Posterior cingulate gyrus (tissue), 11 donors: ENCODE measurements at regions not wholly inside any gene's neighbourhood (a gene's known extent, or its start where the extent isn't known, plus 50 kb on each side); places are given as distances from the start of the nearest gene placed in this dataset.

ENCODE experiments used
- DNase-seq, 10 donors: peaks; one replicate each; pipeline versions ENCODE4 v3.0.0 to v3.0.0-alpha.2; 2020 to 2021; ENCODE audit warnings: mixed read lengths in 3 of 10
- intact Hi-C: fragments of 100-400 bp; cut with DNase I; formaldehyde crosslinking; loops from one replicate; pipeline ENCODE4 v1.15.1; 2023

GRCh38 chr7:25886387-25887240, 265.4 kb upstream of the NFE2L3 start:
- no peak for DNase-seq
- intact Hi-C loops: no loop called here

DNA sequence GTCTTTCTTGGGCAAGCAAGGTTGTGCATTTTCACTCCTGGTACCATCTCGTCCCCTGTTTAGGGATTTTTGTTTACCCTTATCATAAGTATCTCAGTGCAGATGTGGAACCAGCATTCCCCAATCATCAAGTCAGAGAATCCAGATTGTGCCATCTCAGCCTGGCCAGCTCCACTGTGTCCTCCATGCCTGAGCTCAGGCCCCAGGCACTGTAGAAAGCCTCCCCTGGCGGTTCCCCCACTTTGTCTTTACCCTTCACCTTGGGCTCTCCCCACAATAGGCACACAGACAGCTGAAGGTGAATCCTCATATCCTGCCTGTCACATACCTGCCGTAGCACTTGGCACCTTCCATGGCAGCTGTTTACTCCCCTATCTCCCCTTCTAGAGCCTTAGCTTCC, 264.7 kb upstream of the NFE2L3 start:
- intact Hi-C loops: no loop called here
- DNase-seq: no peak

- intact Hi-C loops: no loop called here
- no peak for DNase-seq
Observed at GRCh38 chr7:25887795-25888559, 264.0 kb upstream of the NFE2L3 start.

DNA sequence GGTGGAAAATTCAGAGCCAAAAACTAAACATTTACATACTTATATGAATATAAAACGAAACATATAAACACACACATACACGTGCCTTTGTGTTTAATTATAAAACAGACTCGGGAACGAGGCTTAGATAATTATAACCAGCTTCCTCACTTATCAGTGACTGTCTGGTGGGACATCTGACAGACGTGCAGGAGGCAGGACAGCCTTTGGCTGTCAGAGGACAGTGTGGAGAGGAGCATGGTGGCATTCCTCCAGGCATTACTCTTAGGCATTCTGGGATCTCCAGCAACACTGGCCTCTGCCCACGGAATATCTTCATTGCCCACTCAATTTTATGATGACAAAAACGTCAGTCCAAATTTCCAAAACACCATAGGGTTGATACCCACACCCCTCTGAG, 262.2 kb upstream of the NFE2L3 start:
- intact Hi-C loops: loop anchor here (5.0 to 10.0 kb wide), 4 partner anchors 173 to 1275 kb away; partner anchors contain the start of genes CBX3, HNRNPA2B1 and HOXA9
- DNase-seq: no peak

DNA sequence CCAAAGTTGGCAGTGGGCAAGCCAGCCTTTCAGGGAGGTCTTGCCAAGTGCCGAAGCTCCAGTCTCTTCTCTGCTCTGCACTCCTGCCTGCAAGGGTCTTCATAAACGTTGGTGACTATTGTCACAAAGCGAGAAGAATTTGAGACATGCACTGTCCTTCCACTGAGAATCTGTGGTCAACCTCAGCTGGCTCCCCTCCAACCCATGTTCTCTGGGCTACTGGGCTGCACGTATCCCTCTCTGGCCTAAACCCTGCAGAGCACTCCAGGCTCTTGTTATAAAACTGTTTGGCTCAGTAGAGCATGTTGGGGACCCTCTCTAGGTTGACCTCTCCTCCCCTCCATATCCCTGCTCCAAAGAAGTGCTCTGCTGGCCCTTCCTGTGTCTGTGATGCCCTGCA, 260.4 kb upstream of the NFE2L3 start:
- DNase-seq: no peak

DNA sequence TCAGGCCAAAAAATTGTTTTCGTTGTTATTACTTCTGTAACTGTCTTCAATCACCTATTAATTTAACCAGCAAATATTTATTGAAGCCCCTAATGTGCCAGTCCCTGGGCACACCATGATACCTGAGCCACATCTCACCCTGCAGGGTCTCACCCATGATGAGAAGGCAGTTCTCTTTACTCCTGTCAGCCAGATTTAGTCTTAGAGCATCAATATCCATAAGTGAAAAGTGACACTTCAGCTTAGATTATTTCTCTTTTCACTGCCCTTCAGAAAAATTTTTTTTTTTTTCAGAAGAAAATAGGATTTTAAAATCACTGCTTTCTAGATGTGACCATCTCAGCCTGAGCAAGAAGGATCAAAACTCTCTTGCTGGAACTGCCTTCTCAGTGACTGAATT, 258.6 kb upstream of the NFE2L3 start:
- intact Hi-C loops: loop anchor here (5.0 to 10.0 kb wide), 4 partner anchors 169 to 1271 kb away; partner anchors contain the start of genes CBX3, HNRNPA2B1 and HOXA9
- no peak for DNase-seq

More for the DNA sequence above, 260.4 kb upstream of the NFE2L3 start:
- intact Hi-C loops: loop anchor here (5.0 to 10.0 kb wide), 4 partner anchors 171 to 1273 kb away; partner anchors contain the start of genes CBX3, HNRNPA2B1 and HOXA9

DNA sequence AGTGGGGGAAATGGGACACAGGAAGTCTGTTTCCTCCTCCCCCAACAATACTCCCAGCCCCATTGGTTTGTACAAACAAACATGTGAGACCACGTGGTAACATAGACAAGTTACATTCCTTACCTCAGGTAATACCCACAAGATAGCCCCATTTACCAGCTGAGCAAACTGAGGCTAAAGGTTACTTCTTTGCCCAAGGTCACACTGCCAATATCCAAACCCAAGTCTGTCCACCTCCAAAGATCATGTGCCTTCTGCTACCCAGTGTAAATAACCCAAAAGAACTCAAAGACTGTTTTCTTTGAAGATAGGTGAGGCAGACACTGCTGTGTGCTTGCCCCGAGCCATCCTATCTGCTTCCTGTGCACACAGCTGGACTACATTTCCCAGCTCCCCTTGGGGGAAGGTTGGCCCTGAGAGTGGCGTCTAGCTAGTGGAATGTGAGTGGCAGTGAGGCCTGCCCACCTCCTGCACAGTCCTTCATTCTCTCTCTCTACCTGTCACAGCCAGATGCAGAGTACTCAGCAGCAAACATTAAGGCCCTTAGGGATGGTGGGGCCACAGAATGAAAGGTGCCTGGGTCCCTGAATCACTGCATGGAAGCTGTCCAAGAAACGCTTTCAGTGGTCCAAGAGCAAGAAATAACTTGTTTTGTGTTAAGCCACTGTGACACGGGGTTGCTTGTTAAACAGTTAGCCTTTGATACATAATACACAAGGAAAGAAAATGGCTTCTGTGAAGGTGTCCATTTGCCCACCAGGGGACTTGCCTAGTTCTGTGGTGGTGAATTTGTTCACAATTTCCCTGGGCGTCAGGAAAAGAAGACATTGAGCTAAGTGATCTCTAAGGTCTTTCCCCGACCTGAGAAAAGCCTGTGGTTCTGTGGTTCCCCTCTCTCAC, 257.7 kb upstream of the NFE2L3 start:
- intact Hi-C loops: loop anchor here (5.0 to 10.0 kb wide), 4 partner anchors 168 to 1271 kb away; partner anchors contain the start of genes CBX3, HNRNPA2B1 and HOXA9
- peak in 4 of 10 donors; percentile 27 to 87 (median 59) for DNase-seq

GRCh38 chr7:25894902-25895791, 256.9 kb upstream of the NFE2L3 start:
- intact Hi-C loops: loop anchor here (5.0 to 10.0 kb wide), 5 partner anchors 167 to 1270 kb away; partner anchors contain the start of genes CBX3, HNRNPA2B1 and HOXA9
- DNase-seq: peak; percentile 38 to 93 (median 68)

DNA sequence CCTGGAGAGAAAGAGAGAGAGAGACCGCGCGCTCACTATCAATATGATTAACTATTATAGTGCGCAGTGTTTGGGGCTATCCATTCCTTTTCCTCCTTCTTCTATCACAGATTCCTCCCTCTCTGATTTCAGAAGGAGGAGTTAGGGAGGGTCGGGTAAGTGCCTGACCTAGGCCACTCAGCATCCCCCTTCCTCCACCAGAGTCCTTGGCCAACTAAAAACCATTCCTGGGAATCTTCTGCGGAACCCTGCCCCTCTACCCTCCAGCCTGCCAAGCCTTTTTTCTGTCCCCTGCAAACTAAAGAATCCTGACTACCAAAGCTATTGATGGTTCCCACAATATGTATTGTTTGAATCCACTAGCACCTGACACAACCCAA, 256.2 kb upstream of the NFE2L3 start:
- DNase-seq: no peak
- intact Hi-C loops: loop anchor here (5.0 to 10.0 kb wide), 2 partner anchors 787 to 1269 kb away; partner anchors contain the start of gene HOXA9

DNA sequence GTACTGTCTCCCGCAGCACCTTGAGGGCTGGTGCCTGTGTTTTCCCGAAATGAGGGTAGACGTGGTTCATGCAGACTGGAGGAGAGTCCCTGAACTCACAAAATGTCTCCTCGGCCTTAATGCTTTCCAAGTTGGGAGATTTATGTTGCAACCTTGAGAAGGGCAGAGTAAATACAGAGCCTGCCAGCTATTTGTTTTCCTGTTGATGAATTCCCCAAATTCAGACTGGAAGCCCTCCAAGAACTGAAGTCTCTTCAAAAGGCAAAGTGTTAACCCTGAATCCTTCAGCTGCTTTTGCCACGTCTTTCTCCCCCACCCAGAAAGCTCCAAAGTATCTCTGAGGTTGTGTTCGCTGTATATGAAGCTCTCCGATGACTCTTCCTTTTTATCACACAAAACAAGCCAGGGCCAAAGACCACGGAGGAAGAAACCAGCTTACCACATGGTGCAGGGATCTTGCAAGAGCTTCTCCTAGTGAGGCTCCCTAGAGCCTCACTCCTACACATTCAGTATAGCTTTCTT, 254.7 kb upstream of the NFE2L3 start:
- intact Hi-C loops: loop anchor here (5.0 to 10.0 kb wide), 2 partner anchors 785 to 1267 kb away; partner anchors contain the start of gene HOXA9
- no peak for DNase-seq

GRCh38 chr7:25900245-25900644, 251.8 kb upstream of the NFE2L3 start:
- no peak for DNase-seq
- intact Hi-C loops: no loop called here

DNA sequence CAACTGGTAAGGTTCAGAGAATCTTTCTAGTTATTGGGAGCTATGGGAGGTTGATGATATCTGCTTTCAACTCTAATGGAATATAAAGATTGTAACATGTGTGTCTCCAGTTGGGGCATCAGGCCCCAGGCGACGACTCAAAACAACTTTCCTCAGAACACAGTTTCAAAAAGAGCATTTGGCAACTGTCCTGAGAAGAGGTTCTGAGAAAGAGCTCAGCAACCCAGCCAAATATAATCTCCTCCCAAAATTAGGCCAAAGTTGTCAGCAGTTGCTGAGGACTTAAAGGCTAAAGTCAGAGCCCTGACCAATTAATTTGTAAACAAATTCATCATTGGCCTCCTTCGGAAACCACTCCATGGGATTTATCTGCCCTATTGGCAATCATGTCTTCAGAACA, 251.1 kb upstream of the NFE2L3 start:
- intact Hi-C loops: no loop called here
- DNase-seq: no peak

GRCh38 chr7:25901658-25902057, 250.3 kb upstream of the NFE2L3 start:
- DNase-seq: no peak
- intact Hi-C loops: no loop called here

- intact Hi-C loops: no loop called here
- no peak for DNase-seq
Observed at GRCh38 chr7:25906003-25906402, 246.0 kb upstream of the NFE2L3 start.

DNA sequence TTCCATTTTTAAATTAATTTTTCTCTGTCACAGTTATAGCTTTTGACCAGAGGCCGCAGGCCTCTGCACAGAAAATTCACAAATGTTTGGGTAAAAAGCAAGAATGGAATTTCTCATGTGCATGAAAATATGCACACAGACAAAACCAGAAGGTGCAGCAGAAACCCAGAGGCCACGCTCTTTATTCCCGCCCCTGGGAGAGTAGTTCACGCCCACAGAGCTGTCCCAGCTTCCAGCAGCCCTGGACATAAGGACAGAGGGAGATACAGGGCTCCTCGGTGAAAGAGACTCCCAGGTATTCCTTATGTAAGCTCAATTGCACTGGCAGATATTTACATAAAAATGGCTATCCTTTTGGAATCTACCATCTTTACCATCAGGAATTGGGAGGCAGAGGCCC, 245.2 kb upstream of the NFE2L3 start:
- DNase-seq: peak in 1 of 10 donors; percentile 11
- intact Hi-C loops: no loop called here

- intact Hi-C loops: no loop called here
Observed at GRCh38 chr7:25907214-25907613, 244.8 kb upstream of the NFE2L3 start.

DNA sequence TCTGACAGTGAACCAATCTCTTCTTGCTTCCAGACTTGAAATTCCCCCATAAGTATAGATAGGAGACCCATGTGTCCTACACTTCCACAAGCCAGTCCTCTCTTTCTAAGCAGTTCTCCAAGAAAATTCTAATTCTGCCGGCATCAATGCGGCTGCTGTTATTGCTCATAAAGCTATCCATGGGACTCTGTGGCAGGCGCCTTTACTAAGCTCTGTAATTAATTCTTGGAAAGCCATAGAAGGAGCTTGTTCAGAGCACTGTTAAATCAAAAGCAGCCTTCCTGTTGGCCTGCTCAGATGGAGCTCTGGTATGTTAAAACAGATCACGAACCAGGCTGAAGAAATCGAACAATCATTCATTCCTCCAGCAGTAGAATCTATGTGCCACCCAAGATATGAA, 244.3 kb upstream of the NFE2L3 start:
- DNase-seq: no peak
- intact Hi-C loops: no loop called here

More at GRCh38 chr7:25907214-25907613, 244.8 kb upstream of the NFE2L3 start:
- DNase-seq: peak in 1 of 10 donors; percentile 43

- DNase-seq: peak in 1 of 10 donors; percentile 10
- intact Hi-C loops: no loop called here
Observed at GRCh38 chr7:25908154-25908949, 243.6 kb upstream of the NFE2L3 start.
